Stimulated activated CD4-positive, alpha-beta T cell treated with anti-CD3 and anti-CD28 coated beads, TNF-alpha, amount 100 ng/mL, for 24 hours (primary cell): ENCODE measurements at regions not wholly inside any gene's neighbourhood (a gene's known extent, or its start where the extent isn't known, plus 50 kb on each side); places are given as distances from the start of the nearest gene placed in this dataset.

Source experiments
- DNase-seq, 3 experiments: peaks; one replicate each; pipeline ENCODE4 v3.0.0-alpha.2; 2020; ENCODE audit warnings: low read depth in 3 of 3

- DNase-seq = no peak
These were observed 113.9 kb downstream of the THNSL2 start for GRCh38 chr2:88283886-88284592.

- DNase-seq = no peak
These were observed 111.4 kb downstream of the THNSL2 start for GRCh38 chr2:88281302-88282217.

GRCh38 chr2:88269836-88270235, 99.7 kb downstream of the THNSL2 start:
- no peak for DNase-seq

- no peak for DNase-seq
These were observed 95.5 kb downstream of the THNSL2 start for GRCh38 chr2:88265352-88266303.

- DNase-seq = no peak
These were observed 93.7 kb downstream of the THNSL2 start for GRCh38 chr2:88263861-88264260.

- no peak for DNase-seq
These were observed 91.6 kb downstream of the THNSL2 start for GRCh38 chr2:88261725-88262124.

- no peak for DNase-seq
These were observed 88.1 kb downstream of the THNSL2 start for GRCh38 chr2:88258208-88258607.

GRCh38 chr2:88254437-88255091, 84.4 kb downstream of the THNSL2 start:
- no peak for DNase-seq

- DNase-seq = no peak
These were observed 83.9 kb downstream of the THNSL2 start for GRCh38 chr2:88253997-88254396.

- no peak for DNase-seq
These were observed 83.2 kb downstream of the THNSL2 start for GRCh38 chr2:88253375-88253774.

- DNase-seq = no peak
These were observed 82.5 kb downstream of the THNSL2 start for GRCh38 chr2:88252646-88253045.

GRCh38 chr2:88252111-88252510, 82.0 kb downstream of the THNSL2 start:
- no peak for DNase-seq

GRCh38 chr2:88250404-88250803, 80.3 kb downstream of the THNSL2 start:
- DNase-seq = no peak

- DNase-seq = no peak
These were observed 78.2 kb downstream of the THNSL2 start for GRCh38 chr2:88248280-88248828.

GRCh38 chr2:88247531-88247930, 77.4 kb downstream of the THNSL2 start:
- DNase-seq = peak in 1 of 3 experiments; percentile 11

GRCh38 chr2:88245109-88245508, 75.0 kb downstream of the THNSL2 start:
- DNase-seq = no peak

- DNase-seq = no peak
These were observed 69.6 kb downstream of the THNSL2 start for GRCh38 chr2:88239781-88240180.

GRCh38 chr2:88236666-88237065, 66.5 kb downstream of the THNSL2 start:
- DNase-seq = no peak
